Heart right ventricle (tissue), 16 donors: ENCODE measurements at regions not wholly inside any gene's neighbourhood (a gene's known extent, or its start where the extent isn't known, plus 50 kb on each side); places are given as distances from the start of the nearest gene placed in this dataset.

Experiments
- ATAC-seq, 8 donors: fragments of 200-7000 bp; cut with Tn5 transposase; one replicate each; pipeline ENCODE4 v1.9.1; 2020; ENCODE audit warnings: mild to moderate bottlenecking in 8 of 8, moderate library complexity in 8 of 8, moderate number of reproducible peaks in 1 of 8
- DNase-seq, 2 donors: peaks; one replicate each; pipeline ENCODE4 v3.0.0-alpha.2; 2020
- H3K27ac ChIP-seq, 10 donors: fragments of 200-600 bp; sonication (generic) in 2 of 10; one replicate each; pipeline versions ENCODE4 v1.5.0 to v1.8.0; 2020 to 2022; ENCODE audit warnings: mild to moderate bottlenecking in 3 of 10
- H3K27me3 ChIP-seq, 7 donors: fragments of 200-600 bp; one replicate each; pipeline ENCODE4 v1.8.0; 2021 to 2022; ENCODE audit warnings: mild to moderate bottlenecking in 2 of 7
- H3K36me3 ChIP-seq, 9 donors: fragments of 200-600 bp; sonication (generic) in 1 of 9; one replicate each; pipeline versions ENCODE4 v1.5.0 to v1.8.0; 2020 to 2022; ENCODE audit warnings: mild to moderate bottlenecking in 2 of 9
- H3K4me1 ChIP-seq, 9 donors: fragments of 200-600 bp; sonication (generic) in 1 of 9; one replicate each; pipeline versions ENCODE4 v1.5.0 to v1.8.0; 2020 to 2022; ENCODE audit warnings: mild to moderate bottlenecking in 4 of 9
- H3K4me3 ChIP-seq, 10 donors: fragments of 200-600 bp; sonication (generic) in 2 of 10; one replicate each; pipeline versions ENCODE4 v1.5.0 to v1.8.0; 2020 to 2022; ENCODE audit warnings: mild to moderate bottlenecking in 7 of 10, moderate library complexity in 2 of 10
- H3K9me3 ChIP-seq, 11 donors: fragments of 200-600 bp in 10 of 11; sonication (generic) in 2 of 11; one replicate each; pipeline versions ENCODE4 v1.5.0 to v1.8.0; 2013 to 2022; ENCODE audit warnings: mild to moderate bottlenecking in 2 of 11, control low read depth in 1 of 11, moderate library complexity in 1 of 11
- WGBS, 2 donors: extraction: QIAGEN DNeasy Blood & Tissue Kit; methylation state at CpG; one replicate each; pipeline ENCODE4 v1.1.7; 2013; ENCODE audit warnings: inconsistent platforms in 1 of 2; 5-methylcytosine and 5-hydroxymethylcytosine counted together
- intact Hi-C, 10 donors: fragments of 100-400 bp; cut with DNase I; formaldehyde crosslinking; loops; one replicate each; pipeline versions ENCODE4 v1.11.1 to v1.14.2; 2022
- TF ChIP-seq, protein P1 (sequence below), 9 donors: fragments of 200-600 bp; sonication (generic) in 2 of 9; IDR thresholded peaks; one replicate each; pipeline versions ENCODE4 v1.5.0 to v1.8.0; 2021 to 2022; ENCODE audit warnings: antibody characterized with exemption in 9 of 9, mild to moderate bottlenecking in 5 of 9, moderate library complexity in 1 of 9
- donor health status: Arrhythmogenic right ventricular cardiomyopathy.
- donor health status: ischemic (EF 13 %, LVEDD 7.1; RV severe dilation, severe dysfunction).
- donor health status: healthy with polysubstance abuse.
- donor health status: DM: no; HTN: yes; CAD: no.
- donor health status: DM: no; HTN: no; CAD: no.
- donor health status: ischemic (EF 25% LVEDD 6.9; RV normal size, moderate dysfunction).
- donor health status: ischemic (EF 25% LVEDD 5.7; RV mildly dilated, moderate dysfunction).
- donor health status: healthy.
- donor health status: DM: yes; HTN: yes; CAD: no.
- donor health status: Ischemic cardiomyopathy.
- donor health status: ischemic (EF 35%, LVEDD 5.7; RV mildly dilated, moderate dysfunction).
- donor health status: nonischemic (EF 11% LVEDD 7.7; RV severe dilation, severe dysfunction).
- donor health status: DM: yes; HTN: yes; CAD: no.
- donor health status: PGD.
- donor health status: ischemic (EF 29% LVEDD 5.4; RV normal size, mild dysfunction).
- donor health status: nonischemic (EF 23%, LVEDD 6.1; RV moderate dilation, normal function).

DNA sequence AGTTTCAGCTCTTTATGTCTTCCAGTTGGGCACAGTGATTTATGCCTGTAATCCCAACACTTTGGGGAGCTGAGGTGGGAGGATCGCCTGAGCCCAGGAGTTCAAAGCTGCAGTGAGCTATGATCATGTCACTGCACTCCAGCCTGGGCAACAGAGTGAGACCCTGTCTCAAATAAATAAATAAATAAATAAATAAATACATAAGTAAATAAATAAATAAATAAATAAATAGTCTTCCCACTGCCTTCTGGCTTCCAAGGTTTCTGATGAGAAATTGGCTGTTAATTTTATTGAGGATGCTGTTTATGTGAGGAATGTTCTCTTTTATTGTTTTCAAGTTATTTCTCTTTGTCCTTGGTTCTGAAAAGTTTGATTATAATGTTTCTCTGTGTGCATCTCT is 1507.6 kb upstream of the GOT2 start:
- no peaks in the 10 kb centered on the region for H3K36me3 ChIP-seq
- intact Hi-C loops = no loop called here
- no peak overlapping the region for H3K27ac ChIP-seq
- H3K4me3 ChIP-seq = no peak overlapping the region
- ATAC-seq (no peak), DNase-seq (no peak)
- 90 to 100% methylated on average over 1 of the region's 1 CpG for WGBS, 2 donors
- peaks cover 0 to 3% (median 0%) of the 10 kb centered on the region in 11 donors for H3K9me3 ChIP-seq
- H3K27me3 ChIP-seq = no peaks in the 10 kb centered on the region
- H3K4me1 ChIP-seq = no peaks in the 10 kb centered on the region
- TF ChIP-seq, protein P1, sequence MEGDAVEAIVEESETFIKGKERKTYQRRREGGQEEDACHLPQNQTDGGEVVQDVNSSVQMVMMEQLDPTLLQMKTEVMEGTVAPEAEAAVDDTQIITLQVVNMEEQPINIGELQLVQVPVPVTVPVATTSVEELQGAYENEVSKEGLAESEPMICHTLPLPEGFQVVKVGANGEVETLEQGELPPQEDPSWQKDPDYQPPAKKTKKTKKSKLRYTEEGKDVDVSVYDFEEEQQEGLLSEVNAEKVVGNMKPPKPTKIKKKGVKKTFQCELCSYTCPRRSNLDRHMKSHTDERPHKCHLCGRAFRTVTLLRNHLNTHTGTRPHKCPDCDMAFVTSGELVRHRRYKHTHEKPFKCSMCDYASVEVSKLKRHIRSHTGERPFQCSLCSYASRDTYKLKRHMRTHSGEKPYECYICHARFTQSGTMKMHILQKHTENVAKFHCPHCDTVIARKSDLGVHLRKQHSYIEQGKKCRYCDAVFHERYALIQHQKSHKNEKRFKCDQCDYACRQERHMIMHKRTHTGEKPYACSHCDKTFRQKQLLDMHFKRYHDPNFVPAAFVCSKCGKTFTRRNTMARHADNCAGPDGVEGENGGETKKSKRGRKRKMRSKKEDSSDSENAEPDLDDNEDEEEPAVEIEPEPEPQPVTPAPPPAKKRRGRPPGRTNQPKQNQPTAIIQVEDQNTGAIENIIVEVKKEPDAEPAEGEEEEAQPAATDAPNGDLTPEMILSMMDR (IDR thresholded peaks at IDR 0.05) = no peak

DNA sequence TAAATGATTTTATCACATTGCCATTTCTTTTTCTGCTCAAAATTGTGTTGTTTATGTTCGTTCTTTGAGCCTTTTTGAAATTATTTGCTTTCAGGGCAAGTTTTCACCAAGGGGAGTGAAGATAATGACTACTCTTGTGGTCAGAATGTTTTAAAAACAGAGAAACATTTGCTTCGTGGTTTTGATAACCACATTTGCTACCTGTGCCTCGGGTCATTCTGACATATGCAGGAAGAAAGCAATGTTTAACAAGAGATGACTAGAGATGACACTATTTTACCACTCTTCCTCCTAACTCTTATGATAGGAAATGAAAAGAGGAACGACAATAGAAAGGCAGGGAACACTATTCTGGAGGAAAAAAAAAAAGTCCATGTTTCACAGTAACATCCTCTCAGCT is 1496.5 kb upstream of the GOT2 start:
- H3K4me1 ChIP-seq = no peaks in the 10 kb centered on the region
- TF ChIP-seq, protein P1 (IDR thresholded peaks at IDR 0.05) = no peak
- DNase-seq = no peak
- no peaks in the 10 kb centered on the region for H3K27me3 ChIP-seq
- H3K27ac ChIP-seq = no peak overlapping the region
- no peaks in the 10 kb centered on the region for H3K36me3 ChIP-seq
- WGBS, 2 donors = 46 to 48% methylated on average over 4 of the region's 4 CpGs
- intact Hi-C loops = no loop called here
- ATAC-seq = no peak
- peaks cover 0 to 16% (median 0%) of the 10 kb centered on the region in 11 donors for H3K9me3 ChIP-seq
- H3K4me3 ChIP-seq = no peak overlapping the region

DNA sequence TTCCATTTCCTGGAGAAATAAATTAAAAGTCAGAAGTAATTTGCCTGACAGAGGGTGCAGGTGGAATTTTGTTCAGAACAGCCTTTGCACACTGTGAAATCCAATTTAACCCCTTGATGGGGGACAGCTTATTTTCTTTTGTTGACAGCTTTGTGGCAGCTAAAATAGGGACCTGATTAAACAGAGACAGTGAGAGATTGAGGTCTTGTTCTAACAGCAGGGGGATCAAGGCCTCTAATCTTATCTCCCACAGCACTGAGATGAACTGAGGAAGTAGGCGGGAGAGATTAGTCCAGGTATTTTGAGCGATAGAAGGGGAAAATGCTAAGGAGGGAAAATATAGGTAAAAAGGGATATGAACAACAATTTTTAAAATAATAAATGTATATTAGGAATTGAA is 1491.4 kb upstream of the GOT2 start:
- Histone ChIP-seq H3K9me3 (peaks cover 0 to 31% (median 7%) of the 10 kb centered on the region in 11 donors), H3K27ac (no peak overlapping the region), H3K36me3 (no peaks in the 10 kb centered on the region), H3K4me1 (no peaks in the 10 kb centered on the region), H3K27me3 (no peaks in the 10 kb centered on the region), H3K4me3 (no peak overlapping the region)
- DNase-seq (no peak), ATAC-seq (no peak)
- TF ChIP-seq, protein P1 (IDR thresholded peaks at IDR 0.05) = no peak
- intact Hi-C loops = no loop called here
- 30 to 45% methylated on average over 2 of the region's 2 CpGs for WGBS, 2 donors

DNA sequence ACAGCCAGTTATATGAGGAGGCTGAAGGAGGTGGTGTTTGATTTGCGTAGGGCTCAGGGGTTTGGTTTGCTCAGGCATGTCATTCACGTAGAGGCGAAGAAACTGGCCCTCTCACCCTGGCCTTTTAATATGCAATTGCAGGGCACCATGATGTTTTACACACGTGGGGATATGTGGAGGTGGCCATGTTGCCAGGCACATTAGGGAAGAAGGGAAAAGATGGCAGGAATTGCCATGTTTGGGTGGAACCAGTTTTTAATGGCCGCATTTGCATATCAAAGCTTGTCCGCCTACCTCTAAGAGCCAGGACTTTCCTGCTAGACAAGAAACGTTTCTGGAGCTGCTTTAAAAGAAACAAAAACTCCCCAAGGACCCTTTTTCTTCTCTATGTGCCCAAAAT is 1483.7 kb upstream of the GOT2 start:
- Histone ChIP-seq H3K4me3 (no peak overlapping the region), H3K27me3 (no peaks in the 10 kb centered on the region), H3K9me3 (peaks cover 0 to 24% (median 10%) of the 10 kb centered on the region in 11 donors), H3K4me1 (no peaks in the 10 kb centered on the region), H3K27ac (no peak overlapping the region), H3K36me3 (no peaks in the 10 kb centered on the region)
- DNase-seq (no peak), ATAC-seq (no peak)
- TF ChIP-seq, protein P1 (IDR thresholded peaks at IDR 0.05) = no peak
- intact Hi-C loops = no loop called here
- 73 to 80% methylated on average over 7 of the region's 7 CpGs for WGBS, 2 donors

DNA sequence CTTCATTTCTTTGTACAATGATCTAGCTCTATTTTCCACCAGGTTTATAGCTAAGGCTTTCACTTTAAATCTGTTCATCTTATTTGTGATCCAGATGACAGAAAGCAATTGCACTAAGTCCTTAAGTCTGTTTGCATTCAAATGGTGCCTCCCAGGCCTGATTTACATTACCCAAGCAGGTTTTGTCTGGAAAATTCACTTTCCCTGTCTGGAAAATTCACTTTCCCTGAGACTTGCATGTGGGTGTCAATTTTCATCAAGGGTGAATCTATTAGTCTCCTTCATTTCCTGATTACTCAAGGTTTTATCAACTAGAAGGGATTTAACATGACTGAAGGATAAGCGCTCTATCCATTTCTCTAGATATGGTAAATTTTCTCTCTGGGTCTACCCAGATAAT is 1480.2 kb upstream of the GOT2 start:
- Histone ChIP-seq H3K4me3 (no peak overlapping the region), H3K27me3 (no peaks in the 10 kb centered on the region), H3K9me3 (no peaks in the 10 kb centered on the region), H3K36me3 (no peaks in the 10 kb centered on the region), H3K27ac (no peak overlapping the region), H3K4me1 (no peaks in the 10 kb centered on the region)
- no peak for ATAC-seq
- DNase-seq = no peak
- TF ChIP-seq, protein P1 (IDR thresholded peaks at IDR 0.05) = no peak
- intact Hi-C loops = no loop called here
- whole genome bisulfite sequencing, 2 donors = 83 to 94% methylated on average over 1 of the region's 1 CpG
